ENCODE measurements at regions not wholly inside any gene's neighbourhood (a gene's known extent, or its start where the extent isn't known, plus 50 kb on each side); places are given as distances from the start of the nearest gene placed in this dataset.

GRCh38 chr13:62887046-62887445, 1471.4 kb upstream of the PCDH20 start:
- Mint-ChIP-seq H3K4me1 (no peaks in the 10 kb centered on the region), H3K27me3 (no peaks in the 10 kb centered on the region), H3K27ac (no peak overlapping the region), H3K4me3 (no peak overlapping the region), H3K9me3 (peaks cover 6% of the 10 kb centered on the region), H3K36me3 (no peaks in the 10 kb centered on the region)
- no peak for DNase-seq
- CTCF ChIA-PET: no interaction called here

GRCh38 chr13:62879071-62879470, 1463.4 kb upstream of the PCDH20 start:
- CTCF ChIA-PET: no interaction called here
- Mint-ChIP-seq H3K4me3 (no peak overlapping the region), H3K27ac (no peak overlapping the region), H3K36me3 (no peaks in the 10 kb centered on the region), H3K9me3 (peaks cover 15% of the 10 kb centered on the region), H3K27me3 (no peaks in the 10 kb centered on the region), H3K4me1 (no peaks in the 10 kb centered on the region)
- DNase-seq: no peak

GRCh38 chr13:62875118-62875640, 1459.5 kb upstream of the PCDH20 start:
- Mint-ChIP-seq H3K4me1 (no peaks in the 10 kb centered on the region), H3K4me3 (no peak overlapping the region), H3K9me3 (peaks cover 6% of the 10 kb centered on the region), H3K36me3 (no peaks in the 10 kb centered on the region), H3K27ac (no peak overlapping the region), H3K27me3 (no peaks in the 10 kb centered on the region)
- CTCF ChIA-PET: no interaction called here
- DNase-seq: no peak

- H3K4me3 Mint-ChIP-seq: no peak overlapping the region
- CTCF ChIA-PET: no interaction called here
- H3K9me3 Mint-ChIP-seq: no peaks in the 10 kb centered on the region
- H3K27me3 Mint-ChIP-seq: no peaks in the 10 kb centered on the region
- H3K27ac Mint-ChIP-seq: no peak overlapping the region
- H3K36me3 Mint-ChIP-seq: no peaks in the 10 kb centered on the region
- no peaks in the 10 kb centered on the region for H3K4me1 Mint-ChIP-seq
- no peak for DNase-seq
Measured at GRCh38 chr13:62850331-62850730, 1434.7 kb upstream of the PCDH20 start.

- no peaks in the 10 kb centered on the region for H3K9me3 Mint-ChIP-seq
- no peak overlapping the region for H3K27ac Mint-ChIP-seq
- CTCF ChIA-PET: no interaction called here
- H3K27me3 Mint-ChIP-seq: no peaks in the 10 kb centered on the region
- H3K4me3 Mint-ChIP-seq: no peak overlapping the region
- H3K4me1 Mint-ChIP-seq: no peaks in the 10 kb centered on the region
- no peak for DNase-seq
- no peaks in the 10 kb centered on the region for H3K36me3 Mint-ChIP-seq
Measured at GRCh38 chr13:62847520-62847919, 1431.9 kb upstream of the PCDH20 start.

GRCh38 chr13:62846302-62846701, 1430.7 kb upstream of the PCDH20 start:
- H3K4me1 Mint-ChIP-seq: no peaks in the 10 kb centered on the region
- H3K9me3 Mint-ChIP-seq: no peaks in the 10 kb centered on the region
- DNase-seq: no peak
- no peak overlapping the region for H3K27ac Mint-ChIP-seq
- H3K4me3 Mint-ChIP-seq: no peak overlapping the region
- CTCF ChIA-PET: no interaction called here
- no peaks in the 10 kb centered on the region for H3K27me3 Mint-ChIP-seq
- no peaks in the 10 kb centered on the region for H3K36me3 Mint-ChIP-seq

GRCh38 chr13:62839338-62839737, 1423.7 kb upstream of the PCDH20 start:
- no peaks in the 10 kb centered on the region for H3K9me3 Mint-ChIP-seq
- no peak for DNase-seq
- no peaks in the 10 kb centered on the region for H3K4me1 Mint-ChIP-seq
- CTCF ChIA-PET: no interaction called here
- no peaks in the 10 kb centered on the region for H3K27me3 Mint-ChIP-seq
- H3K36me3 Mint-ChIP-seq: no peaks in the 10 kb centered on the region
- no peak overlapping the region for H3K27ac Mint-ChIP-seq
- H3K4me3 Mint-ChIP-seq: no peak overlapping the region

GRCh38 chr13:62838929-62839328, 1423.3 kb upstream of the PCDH20 start:
- Mint-ChIP-seq H3K27me3 (no peaks in the 10 kb centered on the region), H3K4me1 (no peaks in the 10 kb centered on the region), H3K27ac (no peak overlapping the region), H3K9me3 (no peaks in the 10 kb centered on the region), H3K36me3 (no peaks in the 10 kb centered on the region), H3K4me3 (no peak overlapping the region)
- DNase-seq: no peak
- CTCF ChIA-PET: no interaction called here

- Mint-ChIP-seq H3K4me1 (no peaks in the 10 kb centered on the region), H3K36me3 (no peaks in the 10 kb centered on the region), H3K27ac (no peak overlapping the region), H3K9me3 (no peaks in the 10 kb centered on the region), H3K4me3 (no peak overlapping the region), H3K27me3 (no peaks in the 10 kb centered on the region)
- no peak for DNase-seq
- CTCF ChIA-PET: no interaction called here
Measured at GRCh38 chr13:62837895-62838294, 1422.2 kb upstream of the PCDH20 start.

GRCh38 chr13:62829486-62829885, 1413.8 kb upstream of the PCDH20 start:
- CTCF ChIA-PET: no interaction called here
- no peak overlapping the region for H3K4me3 Mint-ChIP-seq
- no peak overlapping the region for H3K27ac Mint-ChIP-seq
- H3K27me3 Mint-ChIP-seq: no peaks in the 10 kb centered on the region
- H3K9me3 Mint-ChIP-seq: peaks cover 4% of the 10 kb centered on the region
- no peaks in the 10 kb centered on the region for H3K36me3 Mint-ChIP-seq
- H3K4me1 Mint-ChIP-seq: no peaks in the 10 kb centered on the region
- no peak for DNase-seq

- no peak overlapping the region for H3K27ac Mint-ChIP-seq
Measured at GRCh38 chr13:62799931-62800436, 1384.3 kb upstream of the PCDH20 start.

GRCh38 chr13:62799038-62799535, 1383.4 kb upstream of the PCDH20 start:
- DNase-seq: no peak
- Mint-ChIP-seq H3K4me3 (no peak overlapping the region), H3K27ac (no peak overlapping the region), H3K27me3 (no peaks in the 10 kb centered on the region), H3K36me3 (no peaks in the 10 kb centered on the region), H3K4me1 (no peaks in the 10 kb centered on the region), H3K9me3 (peaks cover 4% of the 10 kb centered on the region)
- CTCF ChIA-PET: no interaction called here

More at GRCh38 chr13:62799931-62800436, 1384.3 kb upstream of the PCDH20 start:
- no peaks in the 10 kb centered on the region for H3K36me3 Mint-ChIP-seq
- no peak for DNase-seq
- CTCF ChIA-PET: no interaction called here
- H3K27me3 Mint-ChIP-seq: no peaks in the 10 kb centered on the region
- no peak overlapping the region for H3K4me3 Mint-ChIP-seq
- peaks cover 4% of the 10 kb centered on the region for H3K9me3 Mint-ChIP-seq
- no peaks in the 10 kb centered on the region for H3K4me1 Mint-ChIP-seq

- Mint-ChIP-seq H3K9me3 (peaks cover 13% of the 10 kb centered on the region), H3K27ac (no peak overlapping the region), H3K36me3 (no peaks in the 10 kb centered on the region), H3K4me1 (no peaks in the 10 kb centered on the region), H3K4me3 (no peak overlapping the region), H3K27me3 (no peaks in the 10 kb centered on the region)
- no peak for DNase-seq
- CTCF ChIA-PET: no interaction called here
Measured at GRCh38 chr13:62793850-62794249, 1378.2 kb upstream of the PCDH20 start.

GRCh38 chr13:62781866-62782265, 1366.2 kb upstream of the PCDH20 start:
- H3K27ac Mint-ChIP-seq: no peak overlapping the region
- CTCF ChIA-PET: no interaction called here
- no peak overlapping the region for H3K4me3 Mint-ChIP-seq
- peaks cover 9% of the 10 kb centered on the region for H3K9me3 Mint-ChIP-seq
- H3K36me3 Mint-ChIP-seq: no peaks in the 10 kb centered on the region
- H3K27me3 Mint-ChIP-seq: no peaks in the 10 kb centered on the region
- DNase-seq: no peak
- no peaks in the 10 kb centered on the region for H3K4me1 Mint-ChIP-seq

GRCh38 chr13:62779161-62779560, 1363.5 kb upstream of the PCDH20 start:
- H3K27ac Mint-ChIP-seq: no peak overlapping the region
- DNase-seq: no peak
- CTCF ChIA-PET: no interaction called here
- no peak overlapping the region for H3K4me3 Mint-ChIP-seq
- H3K36me3 Mint-ChIP-seq: no peaks in the 10 kb centered on the region
- H3K9me3 Mint-ChIP-seq: peaks cover 11% of the 10 kb centered on the region
- no peaks in the 10 kb centered on the region for H3K4me1 Mint-ChIP-seq
- H3K27me3 Mint-ChIP-seq: no peaks in the 10 kb centered on the region

GRCh38 chr13:62767473-62767872, 1351.8 kb upstream of the PCDH20 start:
- no peaks in the 10 kb centered on the region for H3K9me3 Mint-ChIP-seq
- no peak overlapping the region for H3K4me3 Mint-ChIP-seq
- no peaks in the 10 kb centered on the region for H3K27me3 Mint-ChIP-seq
- DNase-seq: no peak
- H3K36me3 Mint-ChIP-seq: no peaks in the 10 kb centered on the region
- CTCF ChIA-PET: no interaction called here
- no peaks in the 10 kb centered on the region for H3K4me1 Mint-ChIP-seq
- no peak overlapping the region for H3K27ac Mint-ChIP-seq

All from activated naive CD4-positive, alpha-beta T cell treated with anti-CD3 and anti-CD28 coated beads, Interleukin-2, amount 10 ng/mL, durations not matched to agents 7 days and 5 days (primary cell).